IgD-negative memory B cell (primary cell): ENCODE measurements at regions not wholly inside any gene's neighbourhood (a gene's known extent, or its start where the extent isn't known, plus 50 kb on each side); places are given as distances from the start of the nearest gene placed in this dataset.

ENCODE experiments used
- H3K27ac Mint-ChIP-seq, 3 donors: one replicate each; pipeline ENCODE4 v1.8.0; 2020 to 2022; ENCODE audit warnings: mild to moderate bottlenecking in 3 of 3, mixed read lengths in 3 of 3, moderate library complexity in 1 of 3
- H3K27me3 Mint-ChIP-seq: one replicate; pipeline ENCODE4 v1.8.0; 2021; ENCODE audit warnings: mixed read lengths
- H3K36me3 Mint-ChIP-seq: one replicate; pipeline ENCODE4 v1.8.0; 2020; ENCODE audit warnings: mild to moderate bottlenecking, mixed read lengths
- H3K4me1 Mint-ChIP-seq, 3 donors: one replicate each; pipeline ENCODE4 v1.8.0; 2020 to 2022; ENCODE audit warnings: mixed read lengths in 3 of 3, mild to moderate bottlenecking in 1 of 3
- H3K4me3 Mint-ChIP-seq, 4 donors: one replicate each; pipeline ENCODE4 v1.8.0; 2020 to 2022; ENCODE audit warnings: mild to moderate bottlenecking in 4 of 4, mixed read lengths in 4 of 4, moderate library complexity in 3 of 4
- H3K9me3 Mint-ChIP-seq, 3 donors: one replicate each; pipeline ENCODE4 v1.8.0; 2020 to 2021; ENCODE audit warnings: mixed read lengths in 3 of 3, mild to moderate bottlenecking in 1 of 3

DNA sequence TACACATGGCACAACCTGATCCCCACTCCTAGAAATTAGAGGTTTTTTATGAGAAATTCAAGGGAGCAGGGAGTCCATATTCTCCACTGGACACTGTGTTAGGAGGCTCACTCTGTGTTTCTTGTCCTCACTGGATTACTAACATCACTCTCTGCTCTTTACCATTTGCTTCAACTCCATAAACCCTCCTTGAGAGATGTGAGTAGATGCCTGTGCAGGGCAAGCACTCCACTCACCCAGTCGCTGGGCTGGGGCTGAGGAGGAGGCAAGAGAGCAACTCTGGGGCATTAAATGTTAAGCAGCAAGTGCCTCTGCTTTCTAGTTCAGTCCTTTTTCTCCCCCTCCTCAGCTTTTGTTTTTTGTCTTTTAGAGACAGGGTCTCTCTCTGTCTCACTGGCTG is 115.1 kb downstream of the LARP7 start:
- no peaks in the 10 kb centered on the region for H3K4me1 Mint-ChIP-seq
- no peaks in the 10 kb centered on the region for H3K9me3 Mint-ChIP-seq
- H3K27me3 Mint-ChIP-seq, result no peaks in the 10 kb centered on the region
- H3K36me3 Mint-ChIP-seq, result peaks cover 2% of the 10 kb centered on the region
- no peak overlapping the region for H3K4me3 Mint-ChIP-seq
- H3K27ac Mint-ChIP-seq, result no peak overlapping the region

- peaks cover 2% of the 10 kb centered on the region for H3K36me3 Mint-ChIP-seq
- no peaks in the 10 kb centered on the region for H3K9me3 Mint-ChIP-seq
- H3K27me3 Mint-ChIP-seq, result no peaks in the 10 kb centered on the region
- no peak overlapping the region for H3K27ac Mint-ChIP-seq
- H3K4me1 Mint-ChIP-seq, result no peaks in the 10 kb centered on the region
- H3K4me3 Mint-ChIP-seq, result no peak overlapping the region
Measured at GRCh38 chr4:112752510-112752909, 115.6 kb downstream of the LARP7 start.

- no peaks in the 10 kb centered on the region for H3K27me3 Mint-ChIP-seq
- H3K9me3 Mint-ChIP-seq, result no peaks in the 10 kb centered on the region
- H3K4me3 Mint-ChIP-seq, result no peak overlapping the region
- no peak overlapping the region for H3K27ac Mint-ChIP-seq
- H3K4me1 Mint-ChIP-seq, result no peaks in the 10 kb centered on the region
- H3K36me3 Mint-ChIP-seq, result peaks cover 2% of the 10 kb centered on the region
Measured at GRCh38 chr4:112753333-112753732, 116.4 kb downstream of the LARP7 start.

- Mint-ChIP-seq H3K36me3 (no peaks in the 10 kb centered on the region), H3K4me3 (no peak overlapping the region), H3K27me3 (no peaks in the 10 kb centered on the region), H3K9me3 (no peaks in the 10 kb centered on the region), H3K4me1 (peaks cover 2 to 6% (median 2%) of the 10 kb centered on the region in 3 donors), H3K27ac (no peak overlapping the region)
Measured at GRCh38 chr4:112759313-112759712, 122.4 kb downstream of the LARP7 start.

DNA sequence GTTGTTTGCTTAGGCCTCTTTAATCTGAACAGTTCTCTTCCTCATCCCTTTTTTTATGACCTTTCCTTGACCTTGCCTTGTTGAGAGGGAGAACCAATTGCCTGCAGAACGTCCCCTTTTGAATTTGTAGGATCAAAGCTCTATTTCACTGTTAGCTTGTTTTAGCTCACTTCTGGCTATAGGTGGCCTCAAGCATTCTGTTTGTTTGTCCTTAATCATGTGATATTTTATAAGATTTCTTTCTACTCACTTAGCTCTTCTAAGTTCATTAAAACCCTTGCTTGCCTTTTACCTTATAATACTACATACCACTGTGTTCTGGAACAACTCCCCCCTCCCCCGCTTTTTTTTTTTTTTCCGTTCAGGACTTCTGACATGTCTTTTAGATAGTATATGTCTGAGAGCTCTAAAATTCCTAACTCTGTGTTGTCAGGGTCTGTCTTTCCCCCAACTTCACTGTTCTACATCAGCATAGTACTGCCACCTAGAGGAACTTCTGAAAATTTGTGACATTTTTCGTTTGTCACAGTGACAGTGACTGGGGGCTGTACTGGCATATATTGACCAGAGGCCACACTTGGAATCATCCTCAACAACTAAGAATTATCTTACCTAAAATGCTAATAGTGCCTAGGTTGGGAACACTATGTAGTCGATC is 128.5 kb downstream of the LARP7 start:
- H3K36me3 Mint-ChIP-seq, result no peaks in the 10 kb centered on the region
- H3K9me3 Mint-ChIP-seq, result no peaks in the 10 kb centered on the region
- H3K27ac Mint-ChIP-seq, result no peak overlapping the region

GRCh38 chr4:112766422-112766821 is 129.5 kb downstream of the LARP7 start:
- Mint-ChIP-seq H3K27me3 (no peaks in the 10 kb centered on the region), H3K4me3 (no peak overlapping the region), H3K4me1 (peaks cover 2 to 11% (median 2%) of the 10 kb centered on the region in 3 donors), H3K9me3 (no peaks in the 10 kb centered on the region), H3K36me3 (no peaks in the 10 kb centered on the region), H3K27ac (no peak overlapping the region)

More for the DNA sequence above, 128.5 kb downstream of the LARP7 start:
- no peak overlapping the region for H3K4me3 Mint-ChIP-seq
- H3K4me1 Mint-ChIP-seq, result peaks cover 2 to 11% (median 2%) of the 10 kb centered on the region in 3 donors
- no peaks in the 10 kb centered on the region for H3K27me3 Mint-ChIP-seq

DNA sequence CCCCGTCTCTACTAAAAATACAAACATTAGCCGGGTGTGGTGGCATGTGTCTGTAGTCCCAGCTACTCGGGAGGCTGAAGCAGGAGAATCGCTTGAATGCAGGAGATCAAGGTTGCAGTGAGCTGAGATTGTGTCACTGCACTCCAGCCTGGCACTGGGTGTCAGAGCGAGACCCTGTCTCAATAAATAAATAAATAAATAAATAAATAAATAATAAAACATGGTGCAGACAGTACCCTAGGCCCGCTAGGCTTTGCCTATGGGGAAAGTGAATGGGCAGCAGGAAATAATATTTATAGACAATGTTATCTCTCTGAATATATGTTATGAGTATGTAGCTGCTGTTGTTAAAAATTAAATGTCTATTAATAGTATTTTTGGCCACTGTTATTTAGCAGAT is 130.4 kb downstream of the LARP7 start:
- H3K36me3 Mint-ChIP-seq, result no peaks in the 10 kb centered on the region
- H3K9me3 Mint-ChIP-seq, result no peaks in the 10 kb centered on the region
- H3K27me3 Mint-ChIP-seq, result no peaks in the 10 kb centered on the region
- no peak overlapping the region for H3K27ac Mint-ChIP-seq
- no peak overlapping the region for H3K4me3 Mint-ChIP-seq
- H3K4me1 Mint-ChIP-seq, result peaks cover 2 to 11% (median 2%) of the 10 kb centered on the region in 3 donors

DNA sequence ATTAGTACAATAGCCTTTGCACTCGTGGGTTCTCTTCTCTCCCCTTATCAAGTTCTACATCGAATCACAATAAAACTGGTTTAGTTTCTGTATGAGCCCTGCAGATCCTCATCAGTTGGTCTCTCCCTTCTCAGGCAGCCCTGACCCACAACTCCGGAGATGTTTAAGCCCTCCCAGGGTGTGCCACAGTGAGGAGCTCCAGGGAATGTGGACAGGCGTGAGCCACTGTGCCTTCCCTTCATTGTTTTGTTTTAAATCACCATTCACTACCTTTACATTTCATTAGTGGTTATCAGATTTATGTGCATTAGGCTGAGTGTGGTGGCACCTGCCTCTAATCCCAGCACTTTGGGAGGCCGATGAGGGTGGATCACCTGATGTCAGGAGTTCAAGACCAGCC is 133.2 kb downstream of the LARP7 start:
- Mint-ChIP-seq H3K4me1 (peaks cover 0 to 5% (median 0%) of the 10 kb centered on the region in 3 donors), H3K36me3 (no peaks in the 10 kb centered on the region), H3K9me3 (no peaks in the 10 kb centered on the region), H3K4me3 (no peak overlapping the region), H3K27me3 (peaks cover 2% of the 10 kb centered on the region), H3K27ac (no peak overlapping the region)

DNA sequence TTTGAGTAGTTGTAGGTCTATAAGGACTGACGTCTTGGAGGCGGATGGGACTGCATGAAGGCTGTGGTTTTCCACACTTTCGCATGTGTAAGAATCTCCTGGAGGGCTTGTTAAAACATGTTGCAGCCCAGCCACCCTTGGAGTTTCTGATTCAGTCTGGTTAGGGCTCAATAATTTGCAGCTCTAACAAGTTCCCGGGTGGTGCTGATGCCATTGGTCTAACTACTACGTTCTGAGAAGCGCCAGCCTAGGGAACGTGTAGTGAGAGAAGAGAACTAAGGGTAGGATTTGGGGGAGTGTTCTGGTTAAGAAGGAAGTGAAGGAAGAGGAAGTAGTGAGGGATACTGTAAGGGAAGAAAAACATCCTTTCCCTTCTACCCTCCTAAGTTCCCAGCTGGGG is 138.9 kb downstream of the LARP7 start:
- peak overlapping the region in 1 of 3 donors; percentile 19 for H3K27ac Mint-ChIP-seq
- H3K9me3 Mint-ChIP-seq, result no peaks in the 10 kb centered on the region
- H3K27me3 Mint-ChIP-seq, result peaks cover 2% of the 10 kb centered on the region
- H3K36me3 Mint-ChIP-seq, result no peaks in the 10 kb centered on the region
- H3K4me1 Mint-ChIP-seq, result no peaks in the 10 kb centered on the region
- no peak overlapping the region for H3K4me3 Mint-ChIP-seq

- Mint-ChIP-seq H3K4me1 (no peaks in the 10 kb centered on the region), H3K4me3 (no peak overlapping the region), H3K27ac (no peak overlapping the region), H3K36me3 (no peaks in the 10 kb centered on the region), H3K27me3 (peaks cover 2% of the 10 kb centered on the region), H3K9me3 (no peaks in the 10 kb centered on the region)
Measured at GRCh38 chr4:112776535-112776934, 139.6 kb downstream of the LARP7 start.

DNA sequence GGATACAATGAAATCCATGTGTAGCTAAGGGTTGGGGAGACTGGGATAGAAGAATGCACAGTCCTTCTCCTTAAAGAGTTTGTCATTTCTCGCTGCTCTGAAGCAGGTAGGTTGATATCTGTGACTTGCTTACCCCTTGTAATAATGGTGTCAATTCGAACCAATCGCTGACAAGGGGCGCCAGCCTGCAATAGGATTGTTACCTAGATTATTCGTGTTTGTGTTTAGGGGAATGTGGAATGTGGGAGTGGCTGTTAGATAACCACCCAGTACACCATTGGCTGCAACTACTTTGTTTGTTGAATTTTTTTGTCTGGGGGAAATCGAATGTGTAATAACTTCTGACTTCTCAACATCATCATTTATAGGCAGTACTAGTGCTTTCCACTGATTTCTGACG is 141.6 kb downstream of the LARP7 start:
- Mint-ChIP-seq H3K27me3 (no peaks in the 10 kb centered on the region), H3K4me3 (no peak overlapping the region), H3K4me1 (no peaks in the 10 kb centered on the region), H3K36me3 (no peaks in the 10 kb centered on the region), H3K27ac (no peak overlapping the region), H3K9me3 (no peaks in the 10 kb centered on the region)

DNA sequence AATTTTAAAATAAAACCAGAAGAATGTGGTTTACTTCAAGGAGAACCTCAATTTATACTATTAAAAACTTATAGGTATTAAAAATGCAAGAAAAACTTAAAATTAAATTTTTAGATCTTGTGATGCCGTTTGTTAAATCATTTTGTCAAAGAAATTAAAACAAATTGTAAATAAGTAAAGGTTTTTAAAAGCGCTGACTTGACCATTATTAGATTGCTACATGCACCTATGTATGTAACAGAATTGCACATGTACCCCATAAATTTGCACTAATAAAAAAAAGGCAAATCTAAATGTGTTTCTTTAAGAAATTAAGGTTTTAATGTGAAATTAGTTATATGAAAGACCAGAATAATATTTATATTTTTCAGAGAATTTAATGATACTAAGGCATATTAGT is 156.1 kb downstream of the LARP7 start:
- H3K27ac Mint-ChIP-seq, result no peak overlapping the region
- no peak overlapping the region for H3K4me3 Mint-ChIP-seq
- peaks cover 4% of the 10 kb centered on the region for H3K27me3 Mint-ChIP-seq
- no peaks in the 10 kb centered on the region for H3K9me3 Mint-ChIP-seq
- no peaks in the 10 kb centered on the region for H3K36me3 Mint-ChIP-seq
- peaks cover 0 to 1% (median 0%) of the 10 kb centered on the region in 3 donors for H3K4me1 Mint-ChIP-seq

- no peaks in the 10 kb centered on the region for H3K4me1 Mint-ChIP-seq
- H3K4me3 Mint-ChIP-seq, result no peak overlapping the region
- no peaks in the 10 kb centered on the region for H3K9me3 Mint-ChIP-seq
- no peaks in the 10 kb centered on the region for H3K36me3 Mint-ChIP-seq
- peaks cover 11% of the 10 kb centered on the region for H3K27me3 Mint-ChIP-seq
- no peak overlapping the region for H3K27ac Mint-ChIP-seq
Measured at GRCh38 chr4:112800001-112800400, 163.1 kb downstream of the LARP7 start.

GRCh38 chr4:112801341-112801740 is 164.4 kb downstream of the LARP7 start:
- Mint-ChIP-seq H3K9me3 (peaks cover 0 to 2% (median 0%) of the 10 kb centered on the region in 3 donors), H3K4me1 (no peaks in the 10 kb centered on the region), H3K36me3 (no peaks in the 10 kb centered on the region), H3K27ac (no peak overlapping the region), H3K4me3 (no peak overlapping the region), H3K27me3 (peaks cover 11% of the 10 kb centered on the region)

GRCh38 chr4:112802780-112803179 is 165.8 kb downstream of the LARP7 start:
- Mint-ChIP-seq H3K9me3 (peaks cover 0 to 2% (median 0%) of the 10 kb centered on the region in 3 donors), H3K4me1 (no peaks in the 10 kb centered on the region), H3K4me3 (no peak overlapping the region), H3K27me3 (peaks cover 9% of the 10 kb centered on the region), H3K27ac (no peak overlapping the region), H3K36me3 (no peaks in the 10 kb centered on the region)

GRCh38 chr4:112807083-112807482 is 170.1 kb downstream of the LARP7 start:
- no peaks in the 10 kb centered on the region for H3K4me1 Mint-ChIP-seq
- peaks cover 0 to 2% (median 1%) of the 10 kb centered on the region in 3 donors for H3K9me3 Mint-ChIP-seq
- H3K4me3 Mint-ChIP-seq, result peak overlapping the region in 1 of 4 donors; percentile 7
- H3K36me3 Mint-ChIP-seq, result no peaks in the 10 kb centered on the region
- no peak overlapping the region for H3K27ac Mint-ChIP-seq
- peaks cover 3% of the 10 kb centered on the region for H3K27me3 Mint-ChIP-seq
